SU-DHL-6 (cell line): ENCODE measurements at regions not wholly inside any gene's neighbourhood (a gene's known extent, or its start where the extent isn't known, plus 50 kb on each side); places are given as distances from the start of the nearest gene placed in this dataset.

Source experiments
- EZH2phosphoT487 ChIP-seq: fragments of 200-600 bp; sonication (generic), shearing (Covaris generic); conservative IDR thresholded peaks from 2 replicates; pipeline ENCODE4 v1.6.1; 2018; ENCODE audit warnings: mild to moderate bottlenecking, antibody characterized with exemption, low read length, moderate library complexity, mixed read lengths
- TF ChIP-seq, protein P1 (sequence below): fragments of 200-600 bp; sonication (generic); IDR thresholded peaks from one replicate; pipeline ENCODE4 v1.5.1; 2017; ENCODE audit warnings: antibody characterized with exemption, mild to moderate bottlenecking, low read length, moderate library complexity; ENCODE audit not compliant: insufficient read depth, poor library complexity, severe bottlenecking

DNA sequence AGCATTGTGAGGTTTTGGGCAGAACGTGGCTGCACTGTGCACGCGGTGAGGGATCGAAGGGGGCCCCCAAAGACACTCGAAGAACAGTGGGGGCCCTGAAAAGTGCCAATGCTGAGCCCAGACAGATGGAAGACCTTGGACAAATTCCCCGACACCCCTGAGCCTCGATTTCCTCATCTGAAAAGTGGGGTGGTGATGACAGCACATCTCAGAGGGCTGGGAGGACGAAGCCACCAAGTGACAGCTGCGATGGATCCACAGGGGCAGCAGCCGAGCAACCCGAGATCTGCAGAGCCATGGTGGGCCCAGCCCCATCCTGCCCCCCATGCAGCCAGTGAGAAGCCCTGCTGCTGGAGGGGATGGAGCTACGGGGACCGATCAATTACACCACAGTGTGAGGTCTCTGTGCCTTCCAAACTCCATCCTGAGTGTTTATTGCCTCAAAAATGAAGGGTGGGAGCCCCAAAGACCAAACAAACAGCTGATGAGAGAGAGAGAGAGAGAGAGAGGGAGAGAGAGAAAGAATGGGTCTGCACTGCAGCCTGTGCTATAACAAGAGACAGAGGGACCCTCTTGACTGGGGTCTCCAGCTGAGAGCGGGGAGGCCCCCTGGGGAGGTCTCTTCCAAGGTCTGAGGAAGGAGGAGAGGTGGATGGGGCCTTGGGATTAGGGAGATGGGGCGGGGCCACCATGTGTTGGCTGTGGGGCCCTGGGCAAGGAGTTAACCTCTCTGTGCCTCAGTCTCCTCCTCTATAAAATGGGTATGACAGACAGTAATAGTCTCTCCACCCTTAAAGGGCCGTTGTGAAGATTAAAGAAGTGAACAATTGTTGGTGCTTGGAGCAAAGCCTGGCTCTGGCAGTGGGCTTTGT, 134.4 kb upstream of the IER5L start:
- TF ChIP-seq, protein P1, sequence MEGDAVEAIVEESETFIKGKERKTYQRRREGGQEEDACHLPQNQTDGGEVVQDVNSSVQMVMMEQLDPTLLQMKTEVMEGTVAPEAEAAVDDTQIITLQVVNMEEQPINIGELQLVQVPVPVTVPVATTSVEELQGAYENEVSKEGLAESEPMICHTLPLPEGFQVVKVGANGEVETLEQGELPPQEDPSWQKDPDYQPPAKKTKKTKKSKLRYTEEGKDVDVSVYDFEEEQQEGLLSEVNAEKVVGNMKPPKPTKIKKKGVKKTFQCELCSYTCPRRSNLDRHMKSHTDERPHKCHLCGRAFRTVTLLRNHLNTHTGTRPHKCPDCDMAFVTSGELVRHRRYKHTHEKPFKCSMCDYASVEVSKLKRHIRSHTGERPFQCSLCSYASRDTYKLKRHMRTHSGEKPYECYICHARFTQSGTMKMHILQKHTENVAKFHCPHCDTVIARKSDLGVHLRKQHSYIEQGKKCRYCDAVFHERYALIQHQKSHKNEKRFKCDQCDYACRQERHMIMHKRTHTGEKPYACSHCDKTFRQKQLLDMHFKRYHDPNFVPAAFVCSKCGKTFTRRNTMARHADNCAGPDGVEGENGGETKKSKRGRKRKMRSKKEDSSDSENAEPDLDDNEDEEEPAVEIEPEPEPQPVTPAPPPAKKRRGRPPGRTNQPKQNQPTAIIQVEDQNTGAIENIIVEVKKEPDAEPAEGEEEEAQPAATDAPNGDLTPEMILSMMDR = no peak
- TF ChIP-seq EZH2phosphoT487 = no peak
